GM19452 (cell line): ENCODE measurements at regions not wholly inside any gene's neighbourhood (a gene's known extent, or its start where the extent isn't known, plus 50 kb on each side); places are given as distances from the start of the nearest gene placed in this dataset.

Experiments used
- ATAC-seq: cut with Tn5 transposase; IDR thresholded peaks from one replicate; pipeline ENCODE4 v1.9.1; 2021; ENCODE audit not compliant: unreplicated experiment

DNA sequence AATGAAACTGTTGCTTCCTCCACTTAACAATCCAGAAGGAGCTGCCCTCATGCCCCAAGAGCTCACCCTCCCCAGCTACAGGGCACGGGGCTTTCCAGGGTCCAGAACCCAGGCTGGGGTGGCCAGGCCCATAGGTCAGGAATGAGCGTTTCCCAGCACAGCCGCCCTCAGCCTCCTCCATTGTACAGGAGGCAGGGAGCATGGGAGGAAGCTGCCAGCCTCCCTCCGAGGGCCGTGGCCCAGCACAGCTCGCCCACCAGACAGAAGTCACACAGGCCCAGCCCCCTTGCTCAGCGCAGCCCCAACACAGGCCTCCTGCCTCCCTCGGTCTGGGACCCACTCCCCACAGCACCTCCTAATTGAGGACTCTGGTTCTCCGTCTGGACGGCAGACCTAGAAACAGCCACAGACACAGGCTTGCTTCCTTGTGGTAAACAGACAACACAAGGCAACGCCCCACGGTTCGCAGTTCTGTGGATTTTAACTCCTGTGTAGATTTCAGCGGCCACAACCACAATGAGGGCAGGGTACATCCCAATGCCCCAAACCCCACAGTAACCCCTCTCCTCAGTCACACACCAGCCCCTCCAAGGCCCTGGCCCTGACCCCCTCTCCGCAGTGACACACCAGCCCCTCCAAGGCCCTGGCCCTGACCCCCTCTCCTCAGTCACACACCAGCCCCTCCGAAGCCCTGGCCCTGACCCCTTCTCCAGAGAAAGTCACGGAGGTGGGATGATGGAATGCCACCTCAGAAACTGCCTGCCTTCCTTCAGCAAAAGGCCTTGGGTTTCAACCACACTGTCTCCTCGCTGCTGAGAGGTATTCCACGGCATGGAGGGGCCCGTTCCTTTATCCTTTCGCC, 173.5 kb downstream of the DLL1 start:
- ATAC-seq, result no peak

DNA sequence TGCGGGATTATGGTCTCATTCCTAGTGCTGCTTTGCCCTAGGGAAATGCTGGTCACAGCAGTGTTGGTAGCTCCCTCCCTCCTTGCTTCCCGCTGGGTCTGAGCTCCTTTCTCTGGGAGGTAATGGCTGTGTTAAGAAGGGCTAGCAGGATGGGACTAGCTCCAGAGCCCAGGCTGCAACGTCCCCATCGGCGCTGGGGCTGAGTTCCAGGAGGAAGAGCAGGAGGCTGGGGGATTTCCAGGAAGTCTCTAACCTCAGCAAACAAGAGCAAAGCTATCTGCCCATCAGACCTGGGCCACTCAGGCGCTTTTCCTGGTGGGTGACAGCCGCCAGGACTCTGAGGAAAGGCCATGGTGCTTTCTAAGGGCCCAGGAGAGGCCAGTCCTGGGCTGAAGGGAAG, 174.2 kb downstream of the DLL1 start:
- no peak for ATAC-seq

DNA sequence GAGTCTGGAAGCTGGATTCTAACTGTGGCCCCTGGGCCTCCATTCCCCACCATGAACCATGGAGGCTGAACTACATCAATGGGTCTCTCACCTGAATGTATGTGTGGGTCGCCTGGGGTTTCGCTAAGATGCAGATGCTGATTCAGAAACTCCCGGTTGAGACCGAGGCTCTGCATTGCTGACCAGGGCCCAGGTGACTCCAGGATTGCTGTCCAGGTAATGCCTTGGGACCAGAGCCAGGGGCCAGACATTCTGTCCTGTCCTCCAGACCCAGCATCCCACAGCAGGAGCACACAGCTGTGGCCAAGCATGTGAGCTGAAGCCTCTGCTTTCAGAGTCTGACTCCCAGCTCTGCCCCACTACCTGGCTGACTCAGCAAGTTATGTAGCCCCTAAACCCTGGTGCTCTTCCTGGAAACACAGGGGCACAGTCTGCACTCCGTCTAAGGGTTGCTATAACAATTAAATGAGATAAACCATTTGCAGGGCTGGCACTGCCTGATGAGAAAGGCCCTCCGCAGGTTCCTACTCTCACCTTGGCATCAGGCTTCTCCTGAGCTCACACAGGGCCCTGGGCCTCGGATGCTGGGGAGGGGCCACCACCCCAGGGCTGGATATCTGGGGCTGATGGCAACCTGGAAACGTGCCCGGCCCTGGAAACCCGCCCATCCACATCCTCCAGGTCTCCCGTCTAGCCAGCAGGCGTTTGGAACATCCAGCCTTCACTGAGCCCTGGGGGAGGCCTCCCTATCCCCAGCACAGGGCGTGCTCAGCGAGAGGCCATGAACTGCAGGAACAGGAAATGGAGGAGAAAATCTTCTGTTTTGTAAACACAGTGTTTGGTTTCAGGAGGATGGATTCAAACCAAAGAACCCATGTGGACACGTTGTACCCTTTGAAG, 175.7 kb downstream of the DLL1 start:
- ATAC-seq, result no peak

DNA sequence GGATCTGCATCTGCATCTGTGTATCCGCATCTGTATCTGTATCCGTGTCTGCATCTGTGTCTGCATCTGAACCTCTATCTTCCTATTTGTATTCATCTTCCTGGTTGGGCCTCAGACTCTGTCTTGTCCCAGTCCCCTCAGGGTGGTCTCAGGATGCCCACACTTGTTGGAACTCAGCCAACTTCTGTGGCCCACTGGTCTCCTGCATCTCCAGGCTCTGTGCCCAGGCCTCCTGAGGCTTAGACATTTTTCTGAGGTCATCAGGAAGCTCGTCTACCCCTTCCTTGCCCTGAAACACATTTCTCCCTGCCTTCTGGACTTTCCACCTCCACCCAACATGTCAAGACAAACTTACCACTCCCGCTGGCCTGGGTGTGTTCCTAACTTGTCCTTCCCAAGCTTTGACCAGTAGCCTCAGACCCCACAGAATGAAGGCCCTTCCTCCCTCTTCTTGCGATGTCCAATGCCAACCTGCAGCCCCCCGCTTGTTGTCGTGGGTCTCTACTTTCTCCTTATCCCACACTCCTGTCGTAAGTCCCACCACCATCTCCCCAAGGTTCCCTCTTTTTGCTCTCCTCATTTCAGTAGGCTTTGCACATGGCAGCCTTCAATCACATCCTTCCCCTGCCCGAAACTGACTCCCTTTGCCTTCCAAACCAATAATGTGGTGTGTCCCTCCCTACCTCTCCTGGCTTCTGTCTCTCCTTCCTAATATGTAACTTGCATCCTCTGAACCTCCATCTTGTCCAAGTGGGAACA, 176.5 kb downstream of the DLL1 start:
- ATAC-seq, result no peak

DNA sequence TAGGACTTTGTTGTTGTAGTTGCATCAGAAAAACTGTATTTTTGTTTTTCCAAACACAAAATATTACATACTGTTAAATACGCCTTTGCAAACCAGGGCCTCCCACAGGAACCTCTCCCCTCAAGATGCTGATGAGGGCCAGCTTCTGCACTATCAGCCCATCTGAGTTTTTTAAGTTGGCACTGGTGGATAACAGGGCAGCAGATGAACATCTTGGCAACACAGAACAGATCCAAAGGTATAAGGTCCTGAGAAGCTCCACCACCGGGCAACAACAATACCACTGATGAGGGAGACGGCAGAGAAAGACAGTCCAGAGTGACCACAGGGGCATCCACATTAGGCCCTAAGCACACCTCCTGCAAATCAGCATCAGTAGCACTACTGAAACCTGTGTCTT, 177.7 kb downstream of the DLL1 start:
- ATAC-seq, result no peak

DNA sequence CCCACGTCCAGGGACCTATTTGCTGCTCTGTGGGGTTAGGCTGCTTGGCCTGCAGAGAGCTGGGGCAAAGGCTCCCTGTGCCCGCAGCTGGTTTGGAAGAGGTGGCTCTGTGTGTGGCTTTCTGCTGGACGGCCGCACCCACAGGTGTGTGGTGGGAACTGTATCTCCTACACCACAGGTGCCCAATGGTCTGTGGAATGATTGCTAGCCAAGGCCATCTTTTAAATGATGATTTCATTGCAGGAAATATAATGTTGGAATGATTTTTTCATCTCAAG, 178.4 kb downstream of the DLL1 start:
- ATAC-seq, result no peak

DNA sequence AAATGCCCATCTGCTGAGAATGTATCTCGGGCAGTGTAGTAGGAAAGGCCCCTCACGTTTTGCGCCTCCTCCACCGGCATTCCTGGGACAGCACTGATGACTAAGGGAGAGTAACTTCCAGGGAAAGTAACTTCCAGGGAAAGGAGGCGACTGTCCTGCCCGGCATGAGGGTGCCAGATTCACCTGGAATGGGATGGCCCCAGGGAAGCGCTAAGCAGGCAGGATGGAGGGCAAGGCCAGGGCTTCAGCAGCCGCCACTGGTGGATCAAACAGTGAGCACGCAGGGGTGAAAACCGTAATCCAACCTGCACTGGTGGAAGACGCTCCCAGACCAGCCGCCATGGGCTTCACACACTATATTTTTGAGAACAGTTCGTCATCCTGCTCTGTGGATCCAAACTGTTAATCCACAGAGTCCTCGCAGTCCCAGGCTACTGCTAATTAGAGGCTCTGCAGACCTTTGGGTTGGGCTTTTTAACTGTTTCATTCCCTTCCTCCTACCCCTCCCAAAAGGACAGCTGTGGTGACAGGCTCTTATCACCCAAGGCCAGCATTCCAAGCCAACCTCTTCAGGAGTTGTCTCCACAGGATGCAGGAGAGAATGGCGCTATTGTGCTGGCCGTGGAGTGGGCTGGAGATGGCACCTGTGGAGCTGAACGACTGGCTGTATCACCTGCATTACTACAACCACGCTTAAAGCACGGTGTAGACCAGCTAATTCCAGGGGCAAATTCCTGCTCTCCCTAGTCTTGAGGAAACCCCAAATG, 178.9 kb downstream of the DLL1 start:
- ATAC-seq, result no peak

DNA sequence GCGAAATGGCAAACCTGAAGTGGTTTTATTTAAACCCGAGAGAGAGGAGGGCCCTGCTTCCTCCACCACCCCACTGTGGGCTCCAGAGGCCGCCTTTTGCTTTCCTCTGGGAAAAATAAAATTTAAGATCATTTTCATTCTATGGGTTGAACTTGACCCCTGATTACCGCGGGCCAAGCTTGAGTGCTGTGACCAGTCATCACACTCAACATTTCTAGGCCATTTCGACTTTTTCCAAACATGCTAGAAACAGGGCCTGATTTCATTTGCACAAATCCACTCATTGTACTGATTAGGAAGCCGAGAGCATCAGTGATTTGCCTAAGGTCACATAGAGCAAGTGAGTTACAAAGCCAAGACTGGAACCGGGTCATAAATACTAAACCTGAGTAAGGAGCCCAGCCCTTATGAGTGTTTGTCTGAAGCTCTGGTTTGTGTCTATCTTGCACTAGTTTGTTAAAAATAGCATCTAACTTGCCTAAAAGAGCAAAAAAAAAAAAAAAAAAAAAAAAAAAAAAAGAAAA, 179.7 kb downstream of the DLL1 start:
- ATAC-seq, result no peak

DNA sequence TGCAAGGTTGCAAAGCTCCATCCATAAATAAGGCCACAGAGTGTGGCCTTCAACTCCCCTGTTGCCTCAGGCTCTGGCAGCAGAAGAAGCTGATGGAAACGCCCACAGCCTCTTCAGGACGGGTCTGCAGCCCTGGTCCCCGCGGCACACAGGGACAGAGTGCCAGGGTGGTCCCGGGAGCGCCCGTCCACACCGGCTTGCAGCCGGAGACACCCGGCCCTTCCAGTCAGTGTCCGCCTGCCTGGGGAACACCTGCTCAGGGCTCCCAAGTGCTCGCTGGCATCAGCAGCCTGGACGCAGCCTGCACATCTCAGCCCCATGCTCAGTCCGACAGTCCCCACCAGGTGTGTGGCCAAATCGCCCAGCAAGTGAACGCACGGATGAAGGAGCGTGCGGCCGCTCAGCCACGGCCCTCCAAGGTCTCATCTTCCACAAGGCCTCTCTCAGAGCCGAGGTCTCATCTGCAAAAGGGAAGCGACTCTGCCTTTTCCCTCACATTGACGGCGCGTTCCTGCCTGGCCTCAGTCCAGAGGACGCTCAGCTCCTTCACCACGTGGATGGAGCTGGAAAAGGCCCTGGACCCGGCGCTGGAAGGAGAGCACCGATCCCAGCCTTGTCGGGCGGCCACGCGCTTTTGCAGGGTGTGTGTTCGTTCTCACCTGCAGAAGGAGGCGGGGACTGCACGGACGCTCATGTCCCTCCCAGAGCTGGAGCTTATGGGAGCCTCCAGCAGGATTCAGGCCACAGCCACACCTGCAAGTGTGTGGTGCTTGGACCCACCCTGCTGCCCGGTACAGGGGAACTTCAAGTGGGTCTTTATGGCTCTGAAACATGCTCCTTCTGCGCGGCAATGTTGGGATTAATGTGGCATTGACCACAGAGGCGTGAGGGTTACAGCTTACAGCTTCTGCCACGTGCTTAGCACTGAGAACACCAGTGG, 180.4 kb downstream of the DLL1 start:
- no peak for ATAC-seq

DNA sequence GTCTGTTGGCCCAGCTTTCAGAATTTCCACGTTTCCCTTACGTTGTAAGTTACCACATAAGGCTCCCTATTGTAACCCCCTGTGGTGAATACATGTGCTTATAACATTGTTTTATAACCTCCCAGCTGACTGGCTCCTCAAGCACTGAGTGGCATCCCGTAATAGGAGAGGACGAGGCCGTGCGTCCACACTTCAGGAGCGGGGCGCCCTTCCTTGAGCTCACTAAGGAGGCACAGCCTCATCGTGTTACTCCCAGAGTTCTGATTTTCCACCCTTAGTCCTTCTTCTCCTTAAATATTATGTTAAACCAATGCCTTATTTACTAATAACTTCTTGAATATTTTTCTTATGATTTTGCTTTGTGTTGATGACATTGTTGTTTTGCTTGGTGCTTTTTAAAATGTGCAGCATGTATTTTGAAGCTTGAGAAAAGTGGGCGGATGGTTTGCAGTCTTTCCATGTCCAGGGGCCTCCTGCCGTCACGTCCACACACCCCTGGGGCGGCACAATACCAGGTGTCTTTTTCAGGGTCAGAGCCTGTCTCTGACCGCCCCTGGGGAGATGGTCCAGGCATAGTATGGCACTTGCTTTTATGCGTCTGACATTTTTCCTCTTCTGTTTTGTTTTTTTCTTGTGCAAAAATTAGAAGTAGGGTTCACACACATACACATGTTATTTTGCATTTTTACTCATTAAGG, 181.8 kb downstream of the DLL1 start:
- ATAC-seq, result no peak

DNA sequence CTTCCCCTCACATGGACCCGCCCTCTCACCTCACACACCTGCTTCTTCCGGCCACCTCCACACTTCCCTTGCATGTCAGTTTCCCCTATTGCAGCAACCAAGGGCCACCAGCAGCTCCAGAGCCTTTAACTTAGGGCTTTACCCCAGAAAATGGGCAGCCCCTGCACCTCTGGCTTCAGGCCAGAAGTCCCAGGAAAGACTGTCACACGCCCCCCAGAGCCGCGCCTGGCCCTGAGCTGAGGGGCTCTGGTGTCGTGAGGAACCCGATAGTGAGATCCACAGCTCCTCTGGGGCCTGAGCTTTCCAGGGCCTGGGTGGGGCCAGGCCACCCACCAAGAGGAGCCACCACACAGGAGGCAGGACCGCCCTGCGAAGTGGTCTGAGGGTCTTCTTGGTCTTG, 182.4 kb downstream of the DLL1 start:
- ATAC-seq, result no peak

DNA sequence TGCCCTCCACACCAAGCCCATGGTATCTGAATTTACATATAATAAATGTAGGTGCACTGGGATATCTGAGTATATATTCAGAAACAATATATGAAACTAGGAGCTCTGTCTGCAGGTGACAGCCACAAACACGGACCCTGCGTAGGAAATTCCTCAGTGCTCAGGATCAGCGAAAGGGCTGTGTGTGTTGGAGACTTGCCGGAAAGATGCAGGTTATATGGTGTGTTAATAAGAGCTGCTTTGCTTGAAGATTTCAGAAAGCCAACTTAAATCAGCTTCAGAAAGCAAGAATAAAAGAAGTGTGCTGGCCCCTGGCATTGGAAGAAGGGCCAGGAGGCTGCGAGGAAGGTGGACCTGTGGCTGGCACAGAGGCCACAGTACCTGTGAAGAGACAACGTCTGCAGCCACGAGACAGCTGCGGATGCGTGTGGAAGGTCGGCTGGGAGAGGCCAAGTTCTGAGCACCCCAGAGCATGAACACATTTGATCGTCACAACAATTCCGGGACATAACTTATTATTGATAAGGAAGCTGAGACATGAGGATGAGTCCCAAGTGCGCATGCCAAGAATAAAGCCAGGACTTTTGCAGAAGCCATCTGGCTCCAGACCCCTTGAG, 183.2 kb downstream of the DLL1 start:
- no peak for ATAC-seq

DNA sequence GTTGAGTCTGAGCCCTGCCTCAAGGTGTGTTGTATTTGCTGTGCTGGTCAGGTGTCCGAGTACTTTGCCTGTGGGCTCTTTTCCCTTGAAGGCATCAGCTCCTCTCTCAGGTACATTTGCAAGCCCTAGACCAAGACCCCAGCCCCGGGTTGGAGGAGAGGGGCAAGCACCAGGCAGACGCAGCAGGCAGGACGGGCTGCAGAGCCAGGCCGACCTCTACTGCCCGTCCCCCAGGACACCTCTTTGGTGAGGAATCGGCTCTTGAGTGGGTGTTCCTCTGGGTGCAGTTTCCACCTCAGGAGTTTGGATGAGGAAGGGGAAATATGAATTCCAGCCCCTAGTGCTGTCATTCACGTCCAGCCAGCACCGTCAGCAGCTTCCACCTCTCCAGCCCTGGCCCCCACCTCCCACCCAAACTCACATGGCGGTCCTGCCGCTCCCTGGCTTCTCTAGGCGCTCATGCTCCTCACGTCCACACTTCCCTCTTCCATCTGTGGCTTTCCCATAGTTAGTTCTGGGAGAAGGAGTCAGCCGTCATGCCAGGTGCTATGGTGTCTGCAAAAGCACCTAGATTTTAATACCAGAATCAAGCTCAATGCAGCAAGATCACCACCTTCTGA, 183.9 kb downstream of the DLL1 start:
- ATAC-seq, result no peak

DNA sequence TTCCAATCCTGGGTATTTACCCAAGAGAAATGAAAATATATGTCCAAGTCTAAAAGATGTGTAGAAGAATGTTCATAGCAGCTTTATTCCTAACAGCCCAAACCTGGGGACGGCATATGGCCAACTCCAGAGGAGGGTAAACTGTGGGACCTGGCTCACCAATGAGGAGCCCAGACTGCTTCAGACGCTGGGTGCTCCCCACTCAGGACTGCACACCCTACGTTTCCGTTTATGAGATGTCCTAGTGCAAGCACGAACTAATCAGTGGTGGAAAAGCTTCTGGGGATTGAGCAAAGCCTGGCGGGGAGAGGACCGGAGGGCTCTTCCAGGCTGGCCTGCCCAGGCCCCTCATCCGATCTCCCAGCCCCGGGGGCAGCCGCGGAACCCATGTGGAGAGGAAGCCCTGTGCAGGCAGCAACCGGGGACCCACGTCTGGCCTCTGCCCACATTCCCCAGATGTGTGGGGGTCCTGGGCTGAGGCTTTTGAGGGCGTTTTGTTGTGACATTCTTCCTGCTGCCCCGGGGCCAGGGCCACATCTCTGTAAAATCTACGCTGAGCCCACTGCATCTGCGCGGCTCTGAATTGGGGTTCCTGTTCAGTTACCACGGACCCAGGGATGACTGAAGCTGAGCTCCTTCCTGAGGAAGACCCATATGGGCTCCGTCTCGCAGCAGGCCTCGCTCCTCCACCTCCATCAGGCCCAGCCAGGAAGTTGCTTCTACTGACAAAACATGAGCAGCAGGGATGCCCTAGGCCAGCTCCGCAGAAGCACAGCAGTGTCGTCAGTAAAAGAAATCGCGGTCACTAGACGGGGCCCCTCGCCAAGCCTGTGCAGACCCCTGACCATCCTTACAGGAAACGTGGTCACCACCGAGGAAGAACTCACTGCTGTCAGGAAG, 188.0 kb downstream of the DLL1 start:
- ATAC-seq, result no peak

DNA sequence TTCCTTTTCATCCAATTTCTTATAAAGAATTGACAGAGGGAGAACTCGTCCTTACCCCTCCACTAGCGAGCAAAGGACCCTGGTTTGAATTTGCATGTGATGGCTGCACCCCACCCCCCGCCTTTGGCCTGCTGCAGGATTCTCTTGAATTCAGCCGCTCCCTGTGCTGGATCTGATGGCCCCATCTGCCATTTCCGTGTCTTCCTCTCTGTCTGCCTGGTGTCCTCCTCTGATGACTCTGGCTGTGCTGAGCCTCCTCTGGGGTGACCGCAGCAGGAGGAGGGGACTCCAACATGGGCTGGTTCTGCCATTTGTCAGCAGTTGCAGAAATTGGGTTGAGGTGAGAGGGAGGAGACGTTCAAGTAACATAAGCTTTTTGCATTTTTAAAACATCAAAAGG, 188.8 kb downstream of the DLL1 start:
- ATAC-seq, result no peak

DNA sequence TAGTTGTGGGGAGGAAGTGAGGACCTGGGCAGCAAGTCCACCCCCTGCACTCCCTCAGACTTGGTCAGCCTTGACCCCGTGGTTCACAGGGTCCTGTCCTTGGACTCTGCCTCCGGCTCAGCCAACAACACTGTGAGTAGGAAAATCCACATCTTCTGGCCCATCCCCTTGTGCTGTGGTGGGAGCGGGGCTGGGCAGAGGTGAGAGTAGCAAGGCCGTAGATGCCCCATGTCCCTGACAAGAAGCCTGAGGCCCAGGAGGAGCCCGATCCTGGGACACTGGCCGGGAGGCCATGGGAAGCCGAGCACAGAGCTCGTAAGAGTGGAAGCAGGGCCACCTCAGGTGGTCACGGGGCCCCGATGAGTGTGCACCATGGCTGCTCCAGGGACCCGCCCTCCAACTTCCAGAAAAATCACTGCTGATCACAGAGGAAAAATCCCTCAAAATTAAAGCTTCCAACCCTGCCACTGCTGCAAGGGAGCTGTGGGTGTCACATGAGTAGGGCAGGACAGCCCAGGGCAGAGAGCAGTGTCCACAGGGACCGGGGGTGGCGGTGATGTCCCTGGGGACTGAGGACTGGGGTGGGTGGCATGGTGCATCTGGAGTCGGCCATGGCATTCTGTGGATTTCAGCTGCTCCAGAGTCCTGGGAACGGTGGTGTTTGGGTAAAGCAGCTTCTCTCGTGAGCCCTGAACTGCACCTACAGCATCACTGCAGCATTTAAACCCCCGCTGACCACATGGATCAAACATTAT, 189.4 kb downstream of the DLL1 start:
- ATAC-seq, result no peak
